ENCODE measurements at regions not wholly inside any gene's neighbourhood (a gene's known extent, or its start where the extent isn't known, plus 50 kb on each side); places are given as distances from the start of the nearest gene placed in this dataset.

DNA sequence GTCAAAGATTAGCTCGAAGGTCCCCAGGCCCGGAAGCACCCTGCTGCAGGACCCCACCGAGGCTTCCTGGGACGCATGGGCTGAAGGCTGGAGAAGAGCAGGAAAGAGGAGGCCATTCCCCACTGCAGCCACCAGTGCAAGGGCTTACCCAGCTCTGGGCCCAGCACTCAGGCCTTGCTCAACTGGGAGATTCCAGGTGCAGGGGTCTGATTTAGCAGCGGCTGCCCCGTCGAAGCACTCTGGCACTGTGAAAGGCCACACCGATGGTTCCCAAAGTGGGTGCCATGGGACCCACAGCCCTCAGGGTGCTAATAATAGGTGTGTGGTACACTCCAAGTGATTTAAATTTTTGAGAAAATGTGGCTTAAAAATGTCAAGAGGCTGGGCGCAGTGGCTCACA lies 130.9 kb downstream of the OAT start:
- no peak for DNase-seq (ENCODE audit: low read depth, low spot score)
- peaks cover 12% of the 10 kb centered on the region; the same call in 1 of the 2 replicates for H3K9me3 ChIP-seq (ENCODE audit: control insufficient read depth, insufficient read depth, low read length)
- no peak overlapping the region for H3K4me3 ChIP-seq (ENCODE audit: low read depth, low read length)
- POLR2A ChIA-PET: no interaction called here
- TF ChIP-seq, protein P1, sequence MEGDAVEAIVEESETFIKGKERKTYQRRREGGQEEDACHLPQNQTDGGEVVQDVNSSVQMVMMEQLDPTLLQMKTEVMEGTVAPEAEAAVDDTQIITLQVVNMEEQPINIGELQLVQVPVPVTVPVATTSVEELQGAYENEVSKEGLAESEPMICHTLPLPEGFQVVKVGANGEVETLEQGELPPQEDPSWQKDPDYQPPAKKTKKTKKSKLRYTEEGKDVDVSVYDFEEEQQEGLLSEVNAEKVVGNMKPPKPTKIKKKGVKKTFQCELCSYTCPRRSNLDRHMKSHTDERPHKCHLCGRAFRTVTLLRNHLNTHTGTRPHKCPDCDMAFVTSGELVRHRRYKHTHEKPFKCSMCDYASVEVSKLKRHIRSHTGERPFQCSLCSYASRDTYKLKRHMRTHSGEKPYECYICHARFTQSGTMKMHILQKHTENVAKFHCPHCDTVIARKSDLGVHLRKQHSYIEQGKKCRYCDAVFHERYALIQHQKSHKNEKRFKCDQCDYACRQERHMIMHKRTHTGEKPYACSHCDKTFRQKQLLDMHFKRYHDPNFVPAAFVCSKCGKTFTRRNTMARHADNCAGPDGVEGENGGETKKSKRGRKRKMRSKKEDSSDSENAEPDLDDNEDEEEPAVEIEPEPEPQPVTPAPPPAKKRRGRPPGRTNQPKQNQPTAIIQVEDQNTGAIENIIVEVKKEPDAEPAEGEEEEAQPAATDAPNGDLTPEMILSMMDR (IDR thresholded peaks at IDR 0.05; ENCODE audit: low read depth, low read length): no peak
- no peak overlapping the region for H3K27ac ChIP-seq (ENCODE audit: low read depth, low read length)
- CTCF ChIA-PET: no interaction called here
- H3K27me3 ChIP-seq (ENCODE audit: control insufficient read depth, insufficient read depth, low read length): no peaks in the 10 kb centered on the region

DNA sequence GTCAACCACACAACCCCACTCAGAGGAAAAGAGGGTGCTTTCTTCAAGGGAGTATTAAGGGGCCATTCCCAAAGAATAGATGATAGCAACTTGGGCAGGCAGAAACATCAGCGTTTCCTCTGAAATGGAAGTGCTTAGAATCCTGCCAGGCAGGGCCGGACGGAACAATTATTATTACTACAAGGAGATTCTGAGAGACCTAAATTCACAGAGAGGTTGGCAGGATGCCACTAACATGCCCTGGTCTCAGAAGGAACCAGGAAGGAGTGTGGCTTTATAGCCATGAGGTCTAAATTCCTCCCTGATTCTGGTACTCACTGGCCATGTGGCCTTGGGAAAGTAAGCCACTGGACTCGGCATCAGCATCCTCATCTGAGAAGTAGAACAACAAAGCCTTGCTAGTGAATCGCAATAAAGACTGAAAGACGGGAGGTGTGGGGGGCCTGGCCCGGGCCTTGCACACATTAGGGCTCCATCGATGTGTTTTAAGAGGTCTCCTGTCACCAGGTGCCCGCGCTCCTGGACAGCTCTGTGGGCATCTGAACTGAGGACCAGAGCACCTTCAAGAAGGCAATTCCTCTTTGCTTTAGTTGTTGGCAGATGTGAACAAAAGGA lies 131.5 kb downstream of the OAT start:
- ChIA-PET CTCF (no interaction called here), POLR2A (no interaction called here)
- H3K9me3 ChIP-seq (ENCODE audit: control insufficient read depth, insufficient read depth, low read length): peaks cover 15% of the 10 kb centered on the region; the same call in 1 of the 2 replicates
- H3K27ac ChIP-seq (ENCODE audit: low read depth, low read length): no peak overlapping the region
- H3K27me3 ChIP-seq (ENCODE audit: control insufficient read depth, insufficient read depth, low read length): no peaks in the 10 kb centered on the region
- TF ChIP-seq, protein P1 (IDR thresholded peaks at IDR 0.05; ENCODE audit: low read depth, low read length): no peak
- H3K4me3 ChIP-seq (ENCODE audit: low read depth, low read length): no peak overlapping the region
- DNase-seq (ENCODE audit: low read depth, low spot score): no peak

DNA sequence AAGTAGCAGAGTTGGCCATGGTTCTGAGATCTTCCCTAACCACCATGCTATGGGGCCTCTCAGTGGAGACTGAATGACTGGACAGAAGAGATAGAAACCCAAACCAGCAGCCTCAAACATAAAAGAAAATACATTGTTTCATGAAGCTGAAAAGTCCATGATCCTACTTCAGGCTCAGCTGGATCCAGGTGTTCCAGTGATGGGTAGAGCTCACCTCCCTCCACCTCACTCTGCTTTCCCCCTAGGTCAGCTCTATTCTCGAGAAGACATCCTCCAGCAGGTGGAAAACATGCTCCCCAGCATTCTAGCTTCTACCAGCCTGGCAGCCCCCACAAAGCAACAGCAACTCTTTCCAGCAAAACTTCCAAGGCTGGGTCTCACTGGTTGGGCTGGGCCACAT lies 132.1 kb downstream of the OAT start:
- H3K27me3 ChIP-seq (ENCODE audit: control insufficient read depth, insufficient read depth, low read length): no peaks in the 10 kb centered on the region
- no peak overlapping the region for H3K4me3 ChIP-seq (ENCODE audit: low read depth, low read length)
- POLR2A ChIA-PET: no interaction called here
- no peak overlapping the region for H3K27ac ChIP-seq (ENCODE audit: low read depth, low read length)
- peaks cover 18% of the 10 kb centered on the region; the same call in 1 of the 2 replicates for H3K9me3 ChIP-seq (ENCODE audit: control insufficient read depth, insufficient read depth, low read length)
- no peak for DNase-seq (ENCODE audit: low read depth, low spot score)
- CTCF ChIA-PET: no interaction called here
- TF ChIP-seq, protein P1 (IDR thresholded peaks at IDR 0.05; ENCODE audit: low read depth, low read length): no peak

DNA sequence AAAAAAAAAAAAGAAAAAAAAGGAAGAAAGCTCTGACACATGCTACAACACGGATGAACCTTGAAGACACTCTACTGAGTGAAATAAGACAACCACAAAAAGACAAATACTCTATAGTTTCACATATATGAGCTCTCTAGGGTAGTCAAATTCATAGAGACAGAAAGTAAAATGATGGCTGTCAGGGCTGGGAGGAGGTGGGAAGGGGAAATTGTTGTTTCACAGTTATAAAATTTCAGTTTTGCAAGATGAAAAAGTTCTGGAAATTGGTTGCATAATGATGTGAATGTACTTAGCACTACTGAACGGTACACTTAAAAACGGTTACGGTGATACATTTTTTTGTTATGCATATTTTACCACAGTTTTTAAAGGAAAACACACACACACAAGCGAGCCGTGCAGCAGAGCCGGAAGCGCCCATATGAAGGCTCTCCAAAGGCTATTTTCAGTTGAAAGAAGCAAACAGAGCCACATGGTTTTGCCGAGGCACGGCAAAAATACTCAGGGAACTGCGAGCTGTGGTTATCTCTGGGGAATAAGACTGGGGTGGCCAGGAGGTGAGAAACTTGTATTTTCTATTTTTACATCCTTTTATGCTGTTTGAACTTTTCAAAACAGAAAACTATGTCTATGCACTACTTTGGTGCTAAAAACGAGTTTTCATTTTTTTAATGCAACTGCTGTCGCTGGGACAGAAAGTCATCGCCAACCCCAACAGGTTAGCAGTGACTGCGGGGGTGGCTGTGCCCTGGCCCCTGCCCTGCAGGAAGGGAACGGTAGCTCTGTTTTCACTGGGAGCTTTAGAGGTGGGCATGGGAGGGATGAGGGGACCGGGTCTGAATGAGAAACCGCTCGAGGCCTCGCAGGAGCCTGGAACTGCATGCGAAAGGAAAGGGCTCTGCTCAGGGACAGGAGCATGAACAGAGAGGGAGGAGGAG lies 132.9 kb downstream of the OAT start:
- TF ChIP-seq, protein P1 (IDR thresholded peaks at IDR 0.05; ENCODE audit: low read depth, low read length): no peak
- DNase-seq (ENCODE audit: low read depth, low spot score): no peak
- Histone ChIP-seq H3K27ac (ENCODE audit: low read depth, low read length) (no peak overlapping the region), H3K4me3 (ENCODE audit: low read depth, low read length) (no peak overlapping the region), H3K9me3 (ENCODE audit: control insufficient read depth, insufficient read depth, low read length) (peaks cover 26% of the 10 kb centered on the region), H3K27me3 (ENCODE audit: control insufficient read depth, insufficient read depth, low read length) (no peaks in the 10 kb centered on the region)
- CTCF ChIA-PET: interaction anchor here (1.8 kb wide), 1 partner anchor 104 kb away, joined by 8 read pairs; no protein-coding TSS in a partner anchor
- POLR2A ChIA-PET: no interaction called here

DNA sequence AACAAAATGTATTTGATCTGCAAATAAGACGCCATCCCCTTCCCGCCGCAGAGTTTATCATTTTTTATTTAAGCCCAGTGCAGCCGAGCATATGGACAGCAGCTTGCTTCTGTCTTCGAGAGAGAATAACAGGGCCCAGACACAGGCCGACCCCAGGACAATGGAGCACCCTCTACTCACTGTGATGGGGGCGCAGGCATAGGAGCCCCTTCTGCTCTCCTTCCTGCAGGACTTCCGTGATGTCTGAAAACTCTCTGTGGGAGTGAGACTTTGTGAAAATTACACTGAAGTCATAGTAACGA lies 134.8 kb downstream of the OAT start:
- no peak for DNase-seq (ENCODE audit: low read depth, low spot score)
- CTCF ChIA-PET: no interaction called here
- H3K4me3 ChIP-seq (ENCODE audit: low read depth, low read length): no peak overlapping the region
- TF ChIP-seq, protein P1 (IDR thresholded peaks at IDR 0.05; ENCODE audit: low read depth, low read length): no peak
- H3K27me3 ChIP-seq (ENCODE audit: control insufficient read depth, insufficient read depth, low read length): no peaks in the 10 kb centered on the region
- no peak overlapping the region for H3K27ac ChIP-seq (ENCODE audit: low read depth, low read length)
- H3K9me3 ChIP-seq (ENCODE audit: control insufficient read depth, insufficient read depth, low read length): peaks cover 18% of the 10 kb centered on the region
- POLR2A ChIA-PET: no interaction called here
